Left ventricle myocardium superior (tissue), 1 donor: ENCODE measurements at regions not wholly inside any gene's neighbourhood (a gene's known extent, or its start where the extent isn't known, plus 50 kb on each side); places are given as distances from the start of the nearest gene placed in this dataset.

ENCODE experiments used
- ATAC-seq: fragments of 200-7000 bp; cut with Tn5 transposase; one replicate; pipeline ENCODE4 v1.9.1; 2020; ENCODE audit warnings: mild to moderate bottlenecking, moderate library complexity
- DNase-seq: peaks from one replicate; pipeline ENCODE4 v3.0.0-alpha.2; 2020
- intact Hi-C: fragments of 100-400 bp; cut with micrococcal nuclease; formaldehyde crosslinking; loops from one replicate; pipeline ENCODE4 v1.11.0; 2022
- donor health status: DM: no; HTN: yes; CAD: no; lungs with severe emphysema.

DNA sequence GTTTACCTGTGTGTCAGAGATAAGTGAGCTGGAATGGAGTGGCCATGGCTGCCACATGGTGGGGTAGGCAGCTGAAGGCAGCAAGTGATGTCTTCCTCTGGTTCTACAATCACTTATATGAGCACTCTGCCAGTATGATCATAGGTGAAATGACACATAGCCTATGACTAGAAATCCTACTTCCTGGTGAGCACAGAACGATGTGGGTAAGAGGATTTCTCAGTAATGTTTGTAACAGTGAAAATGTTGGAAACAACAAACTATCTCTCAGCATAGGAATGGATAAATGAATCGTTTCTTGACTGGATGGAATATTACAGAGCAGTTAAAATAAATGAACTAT, 187.0 kb upstream of the S1PR3 start:
- DNase-seq (no peak), ATAC-seq (no peak)
- intact Hi-C loops: no loop called here

DNA sequence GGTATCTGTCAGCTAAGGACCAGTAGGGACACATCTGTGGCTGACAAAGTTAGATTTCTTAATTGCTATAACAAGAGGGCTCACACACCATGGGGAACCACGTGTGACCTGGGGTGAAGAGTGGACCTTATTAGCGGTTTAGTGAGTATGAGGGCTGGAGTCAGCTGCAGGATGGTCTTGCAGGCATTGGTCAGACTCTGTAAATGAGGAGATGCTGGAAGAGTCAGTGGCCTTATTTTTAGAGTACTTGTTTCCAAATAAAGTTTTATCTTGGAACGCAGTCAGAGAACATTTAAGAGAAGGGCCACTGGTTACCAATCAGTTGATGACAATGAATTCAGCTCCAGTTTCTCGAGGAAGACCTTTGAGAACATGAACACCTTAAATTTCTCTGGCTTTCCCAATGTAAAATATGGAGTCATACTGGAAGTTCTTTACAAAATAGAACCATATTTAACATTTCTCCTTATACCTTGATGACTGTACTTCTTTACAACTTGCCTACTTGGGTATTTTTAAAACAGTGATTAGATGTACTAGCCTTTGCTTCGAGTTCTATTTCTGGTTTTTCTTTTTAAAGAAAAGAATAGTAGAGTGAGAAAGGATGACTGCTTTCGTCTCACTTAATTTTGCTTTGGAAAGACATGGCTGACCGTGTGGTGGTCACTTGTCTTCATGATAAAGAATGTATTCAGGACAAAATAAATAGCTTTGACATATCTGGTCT, 185.9 kb upstream of the S1PR3 start:
- ATAC-seq (peak; percentile 76), DNase-seq (no peak)
- intact Hi-C loops: no loop called here

GRCh38 chr9:88807426-88807825, 183.8 kb upstream of the S1PR3 start:
- DNase-seq: peak; percentile 32
- ATAC-seq: no peak
- intact Hi-C loops: no loop called here

DNA sequence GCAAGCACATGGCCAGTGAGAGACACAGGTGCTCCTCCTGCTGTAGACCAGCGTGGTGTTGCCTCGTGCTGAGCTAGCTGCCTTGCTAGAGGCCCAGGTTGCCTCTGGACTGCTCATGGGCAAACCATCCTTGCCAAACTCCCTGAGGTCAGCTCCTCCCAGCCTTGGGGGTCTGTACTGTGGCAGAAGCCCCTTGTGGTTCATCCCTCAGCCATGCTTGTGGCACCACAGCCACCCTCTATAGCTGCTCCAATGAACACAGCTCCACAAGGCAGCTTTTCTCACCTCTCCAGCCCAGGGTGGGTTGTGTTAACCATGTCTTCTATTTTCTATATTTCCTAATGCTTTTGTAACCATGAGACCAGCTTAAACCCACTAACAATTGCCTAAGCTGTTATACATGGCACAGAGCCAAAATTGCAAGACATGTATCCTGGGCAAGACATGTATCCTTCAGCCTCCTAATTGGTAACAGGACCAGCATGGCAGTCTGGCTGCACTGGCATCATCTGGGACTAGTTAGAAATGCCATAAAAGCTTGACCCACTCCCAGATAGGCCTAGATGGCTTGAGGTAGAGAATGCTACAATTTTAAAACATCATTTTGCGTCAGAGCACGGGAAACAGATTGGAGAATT, 183.1 kb upstream of the S1PR3 start:
- DNase-seq (no peak), ATAC-seq (no peak)
- intact Hi-C loops: no loop called here

GRCh38 chr9:88808761-88809354, 182.4 kb upstream of the S1PR3 start:
- intact Hi-C loops: no loop called here
- no peak for DNase-seq
- ATAC-seq: no peak

DNA sequence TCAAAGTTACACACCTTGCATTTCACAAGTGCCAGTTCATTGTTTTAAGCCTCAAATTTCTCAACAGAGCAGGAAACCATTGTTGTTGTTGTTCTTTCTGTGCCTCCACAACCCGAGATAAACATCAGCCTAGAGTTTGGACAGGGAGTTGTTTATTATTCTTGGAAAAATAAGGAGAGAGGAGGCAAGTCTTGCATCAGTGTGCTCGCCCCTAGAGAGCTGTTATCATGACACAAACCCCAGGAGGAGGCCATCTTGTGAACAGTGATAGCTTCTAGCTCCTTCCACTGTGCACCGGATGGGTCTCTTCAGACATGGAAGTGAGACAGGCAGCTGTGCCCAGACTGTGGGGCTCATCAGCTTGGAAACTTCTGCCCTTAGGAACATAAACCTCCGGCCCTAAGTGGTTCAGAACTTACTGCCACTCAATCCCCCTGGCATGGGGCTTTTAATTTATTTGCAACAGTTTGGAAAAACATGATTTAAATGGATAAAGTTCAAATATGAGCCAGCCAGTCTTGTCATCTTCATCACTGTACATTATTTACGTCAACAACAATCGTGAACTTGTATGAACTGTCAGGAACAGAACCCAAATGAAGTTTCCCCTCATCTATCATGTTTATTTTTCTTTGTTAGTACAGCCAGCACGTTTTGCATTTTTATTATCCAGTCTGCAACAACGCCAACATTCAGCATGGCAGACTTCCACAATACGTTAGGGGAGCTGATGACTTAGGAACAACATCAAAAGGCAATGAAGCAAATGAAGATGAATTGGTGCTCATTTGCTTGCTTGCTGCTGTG, 181.7 kb upstream of the S1PR3 start:
- ATAC-seq: peak; percentile 59
- DNase-seq: no peak
- intact Hi-C loops: no loop called here

GRCh38 chr9:88810826-88811225, 180.4 kb upstream of the S1PR3 start:
- intact Hi-C loops: no loop called here
- ATAC-seq: no peak
- DNase-seq: no peak

DNA sequence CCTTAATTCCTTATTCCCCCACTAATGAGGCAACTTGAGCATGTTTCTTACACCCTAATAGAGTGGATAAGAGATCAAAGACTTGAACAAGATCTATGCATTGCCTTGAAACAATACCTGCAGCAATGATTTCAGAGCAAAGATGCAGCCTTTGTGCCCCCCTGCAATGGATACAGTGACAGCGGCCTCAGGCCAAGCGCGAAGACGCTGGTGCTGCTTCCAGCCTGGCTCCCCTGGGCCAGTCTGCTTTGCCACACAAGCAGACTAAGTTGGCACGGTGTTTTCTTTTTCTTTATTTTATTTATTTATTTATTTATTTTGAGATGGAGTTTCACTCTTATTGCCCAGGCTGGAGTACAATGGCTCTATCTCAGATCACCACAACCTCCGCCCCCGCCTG, 179.8 kb upstream of the S1PR3 start:
- intact Hi-C loops: no loop called here
- ATAC-seq (no peak), DNase-seq (no peak)

GRCh38 chr9:88812938-88813637, 178.2 kb upstream of the S1PR3 start:
- no peak for DNase-seq
- intact Hi-C loops: no loop called here
- no peak for ATAC-seq

GRCh38 chr9:88813638-88814209, 177.5 kb upstream of the S1PR3 start:
- DNase-seq (no peak), ATAC-seq (no peak)
- intact Hi-C loops: no loop called here

- DNase-seq: peak; percentile 85
- intact Hi-C loops: no loop called here
- peak; percentile 94 for ATAC-seq
These were observed 176.7 kb upstream of the S1PR3 start for GRCh38 chr9:88814577-88814976.

DNA sequence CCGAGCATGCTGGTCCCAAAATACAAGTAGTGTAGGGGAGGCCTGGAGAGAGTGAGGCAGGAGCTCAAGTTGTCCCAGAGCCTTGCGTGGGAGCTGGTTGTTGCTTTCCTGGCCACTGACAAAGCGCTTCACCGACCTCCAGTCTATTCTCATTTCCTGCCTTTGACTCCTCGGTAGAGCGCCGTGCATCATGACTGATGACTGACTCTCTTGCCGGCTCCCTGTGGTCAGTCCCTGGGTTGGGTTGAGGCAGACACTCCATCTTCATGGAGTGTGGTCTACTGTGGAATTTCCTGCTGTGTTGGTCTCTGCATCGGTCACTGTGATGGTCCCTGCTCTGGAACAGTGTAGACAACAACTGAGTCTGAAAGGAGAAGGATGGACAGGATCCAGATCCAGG, 175.1 kb upstream of the S1PR3 start:
- intact Hi-C loops: no loop called here
- ATAC-seq: no peak
- DNase-seq: no peak

GRCh38 chr9:88816591-88816990, 174.7 kb upstream of the S1PR3 start:
- intact Hi-C loops: no loop called here
- DNase-seq: no peak
- ATAC-seq: no peak

GRCh38 chr9:88817628-88818027, 173.6 kb upstream of the S1PR3 start:
- intact Hi-C loops: no loop called here
- ATAC-seq (no peak), DNase-seq (no peak)

GRCh38 chr9:88818495-88819201, 172.6 kb upstream of the S1PR3 start:
- intact Hi-C loops: no loop called here
- ATAC-seq (peak; percentile 33), DNase-seq (no peak)

DNA sequence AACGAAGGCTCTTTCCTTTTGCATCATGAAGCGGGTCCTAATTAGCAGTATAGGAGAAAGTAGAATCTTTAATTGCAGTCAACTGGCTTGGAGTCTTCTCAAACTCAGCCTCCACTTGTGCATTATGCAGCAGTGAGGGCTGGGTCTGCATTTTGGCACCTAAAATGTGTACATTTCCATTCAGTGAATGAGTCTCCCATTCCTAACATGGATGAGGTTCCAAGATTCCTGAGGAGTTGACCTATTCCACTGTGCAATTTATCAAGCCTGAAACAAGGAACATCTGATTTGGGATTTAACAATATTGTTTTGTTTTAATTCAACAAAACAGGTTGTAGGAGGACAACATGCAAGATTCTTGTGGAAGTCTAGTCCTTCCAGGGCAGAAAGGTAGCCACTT, 171.8 kb upstream of the S1PR3 start:
- intact Hi-C loops: no loop called here
- ATAC-seq (no peak), DNase-seq (no peak)

- intact Hi-C loops: no loop called here
- peak; percentile 50 for ATAC-seq
- DNase-seq: no peak
These were observed 171.2 kb upstream of the S1PR3 start for GRCh38 chr9:88820055-88820454.

GRCh38 chr9:88821033-88821745, 170.1 kb upstream of the S1PR3 start:
- ATAC-seq: no peak
- no peak for DNase-seq
- intact Hi-C loops: no loop called here
